Colonic mucosa (tissue), 4 donors: ENCODE measurements at regions not wholly inside any gene's neighbourhood (a gene's known extent, or its start where the extent isn't known, plus 50 kb on each side); places are given as distances from the start of the nearest gene placed in this dataset.

Experiments
- DNase-seq: peaks from one replicate; pipeline ENCODE4 v3.0.0-alpha.2; 2020
- H3K27ac ChIP-seq: fragments of 200-600 bp; one replicate; pipeline ENCODE4 v1.8.0; 2021
- H3K27me3 ChIP-seq: fragments of 200-600 bp; one replicate; pipeline ENCODE4 v1.8.0; 2021
- H3K36me3 ChIP-seq: fragments of 200-600 bp; one replicate; pipeline ENCODE4 v1.8.0; 2021
- H3K4me1 ChIP-seq: fragments of 200-600 bp; one replicate; pipeline ENCODE4 v1.8.0; 2021; ENCODE audit warnings: mild to moderate bottlenecking
- H3K4me3 ChIP-seq: fragments of 200-600 bp; one replicate; pipeline ENCODE4 v1.8.0; 2021
- H3K9ac ChIP-seq, 2 donors: one replicate each; pipeline ENCODE4 v1.7.0; 2013; ENCODE audit warnings: control low read depth in 2 of 2, low read depth in 2 of 2, low read length in 2 of 2
- H3K9me3 ChIP-seq: fragments of 200-600 bp; one replicate; pipeline ENCODE4 v1.8.0; 2021
- CTCF ChIP-seq: fragments of 200-600 bp; IDR thresholded peaks from one replicate; pipeline ENCODE4 v1.8.0; 2022; ENCODE audit warnings: antibody characterized with exemption, mild to moderate bottlenecking
- intact Hi-C: fragments of 100-400 bp; cut with DNase I; formaldehyde crosslinking; loops from one replicate; pipeline ENCODE4 v1.14.1; 2022
- donor health status: healthy.
- donor health status: DM: no; HTN: no; CAD: no.
- donor health status: DM: no; HTN: no; CAD: no.

DNA sequence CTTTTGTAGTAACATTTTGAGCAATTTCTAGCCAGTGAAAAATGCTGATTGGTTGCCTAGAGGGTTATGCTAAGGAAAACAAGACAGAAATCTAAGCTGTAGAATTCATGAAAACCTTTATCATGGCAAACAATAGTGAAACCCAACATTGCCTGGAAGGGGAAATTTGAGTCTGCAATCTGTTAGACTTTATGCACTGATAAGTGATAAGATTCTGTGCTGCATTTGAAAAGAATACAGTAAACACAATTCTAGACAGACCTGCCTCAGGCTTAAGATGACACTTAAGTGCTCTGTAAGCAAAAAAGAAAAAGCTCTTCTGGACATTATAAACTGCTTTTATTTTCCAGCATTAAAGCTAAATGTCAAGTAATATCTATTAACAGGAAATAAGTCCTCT lies 519.3 kb downstream of the ISL1 start:
- no peaks in the 10 kb centered on the region for H3K4me1 ChIP-seq
- no peak overlapping the region for H3K9ac ChIP-seq
- no peaks in the 10 kb centered on the region for H3K9me3 ChIP-seq
- H3K4me3 ChIP-seq = no peak overlapping the region
- TF ChIP-seq CTCF = no peak
- no peaks in the 10 kb centered on the region for H3K27me3 ChIP-seq
- DNase-seq = no peak
- no peaks in the 10 kb centered on the region for H3K36me3 ChIP-seq
- intact Hi-C loops = no loop called here
- H3K27ac ChIP-seq = no peak overlapping the region

- TF ChIP-seq CTCF = no peak
- no peak overlapping the region for H3K27ac ChIP-seq
- no peaks in the 10 kb centered on the region for H3K4me1 ChIP-seq
- H3K4me3 ChIP-seq = no peak overlapping the region
- no peak overlapping the region for H3K9ac ChIP-seq
- DNase-seq = no peak
- H3K9me3 ChIP-seq = no peaks in the 10 kb centered on the region
- intact Hi-C loops = no loop called here
- H3K36me3 ChIP-seq = no peaks in the 10 kb centered on the region
- no peaks in the 10 kb centered on the region for H3K27me3 ChIP-seq
Measured at GRCh38 chr5:51908215-51908614, 525.0 kb downstream of the ISL1 start.

DNA sequence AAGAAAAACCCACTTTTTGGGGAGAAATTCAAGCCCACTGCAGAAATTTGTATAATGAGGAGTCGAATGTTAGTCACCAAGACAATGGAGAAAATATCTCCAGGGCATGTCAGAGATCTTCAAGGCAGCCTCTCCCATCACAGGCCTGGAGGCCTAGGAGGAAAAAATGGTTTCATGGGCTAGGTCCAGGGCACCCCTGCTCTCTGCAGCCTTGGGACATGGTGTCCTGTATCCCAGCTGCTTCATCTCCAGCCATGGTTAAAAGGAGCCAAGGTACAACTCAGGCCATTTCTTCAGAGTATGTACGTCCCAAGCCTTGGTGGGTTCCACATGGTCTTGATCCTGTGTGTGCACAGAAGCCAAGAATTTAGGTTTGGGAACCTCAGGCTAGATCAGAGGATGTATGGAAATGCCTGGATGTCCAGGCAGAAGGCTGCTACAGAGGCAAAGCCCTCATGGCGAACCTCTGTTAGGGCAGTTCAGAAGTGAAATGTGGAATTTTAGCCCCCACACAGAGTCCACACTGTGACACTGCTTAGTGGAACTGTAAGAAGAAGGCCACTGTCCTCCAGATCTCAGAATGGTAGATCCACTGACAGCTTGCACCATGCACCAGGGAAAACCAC lies 561.4 kb downstream of the ISL1 start:
- no peak for TF ChIP-seq CTCF
- H3K4me3 ChIP-seq = no peak overlapping the region
- intact Hi-C loops = no loop called here
- no peak overlapping the region for H3K9ac ChIP-seq
- no peak for DNase-seq
- no peaks in the 10 kb centered on the region for H3K27me3 ChIP-seq
- no peaks in the 10 kb centered on the region for H3K9me3 ChIP-seq
- no peaks in the 10 kb centered on the region for H3K36me3 ChIP-seq
- H3K27ac ChIP-seq = no peak overlapping the region
- H3K4me1 ChIP-seq = no peaks in the 10 kb centered on the region

GRCh38 chr5:51958473-51958872 lies 575.2 kb downstream of the ISL1 start:
- H3K27me3 ChIP-seq = no peaks in the 10 kb centered on the region
- intact Hi-C loops = no loop called here
- no peak for DNase-seq
- H3K4me3 ChIP-seq = no peak overlapping the region
- no peaks in the 10 kb centered on the region for H3K36me3 ChIP-seq
- TF ChIP-seq CTCF = no peak
- H3K9me3 ChIP-seq = no peaks in the 10 kb centered on the region
- H3K9ac ChIP-seq = no peak overlapping the region
- no peak overlapping the region for H3K27ac ChIP-seq
- no peaks in the 10 kb centered on the region for H3K4me1 ChIP-seq

- Histone ChIP-seq H3K27me3 (no peaks in the 10 kb centered on the region), H3K4me3 (no peak overlapping the region), H3K4me1 (no peaks in the 10 kb centered on the region), H3K27ac (no peak overlapping the region), H3K36me3 (no peaks in the 10 kb centered on the region), H3K9ac (no peak overlapping the region), H3K9me3 (no peaks in the 10 kb centered on the region)
- no peak for DNase-seq
- peak; percentile 27 for TF ChIP-seq CTCF
- intact Hi-C loops = loop anchor here (10.0 kb wide), 1 partner anchor 586 kb away; no protein-coding TSS in a partner anchor
Measured at GRCh38 chr5:51960617-51961121, 577.4 kb downstream of the ISL1 start.
